ENCODE measurements at regions not wholly inside any gene's neighbourhood (a gene's known extent, or its start where the extent isn't known, plus 50 kb on each side); places are given as distances from the start of the nearest gene placed in this dataset.
"Not testable (repeated sequence)": the region's sequence is repeated elsewhere in the genome, so short reads cannot be mapped to it uniquely, and the experiment has no call there.

DNA sequence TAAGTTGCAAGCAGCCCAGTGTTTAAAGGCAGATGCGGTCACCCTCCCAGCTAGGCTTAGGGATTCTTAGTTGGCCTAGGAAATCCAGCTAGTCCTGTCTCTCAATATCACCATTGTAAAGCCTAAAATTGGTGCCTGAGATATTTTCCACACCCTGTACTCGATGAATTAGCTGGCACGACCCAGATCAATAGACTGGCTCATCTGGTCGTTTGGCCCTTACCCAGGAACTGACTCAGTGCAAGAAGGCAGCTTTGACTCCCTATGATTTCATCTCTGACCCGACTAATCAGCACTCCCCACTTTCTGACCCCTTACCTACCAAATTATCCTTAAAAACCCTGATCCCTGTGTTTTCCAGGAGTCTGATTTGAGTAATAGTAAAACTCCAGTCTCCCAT is 384.9 kb upstream of the SLC7A11 start:
- no peak for DNase-seq (ENCODE audit: low read depth, low spot score)

- DNase-seq (ENCODE audit: low read depth, low spot score) = not testable (repeated sequence)
Observed at GRCh38 chr4:138622362-138622761, 380.2 kb upstream of the SLC7A11 start.

DNA sequence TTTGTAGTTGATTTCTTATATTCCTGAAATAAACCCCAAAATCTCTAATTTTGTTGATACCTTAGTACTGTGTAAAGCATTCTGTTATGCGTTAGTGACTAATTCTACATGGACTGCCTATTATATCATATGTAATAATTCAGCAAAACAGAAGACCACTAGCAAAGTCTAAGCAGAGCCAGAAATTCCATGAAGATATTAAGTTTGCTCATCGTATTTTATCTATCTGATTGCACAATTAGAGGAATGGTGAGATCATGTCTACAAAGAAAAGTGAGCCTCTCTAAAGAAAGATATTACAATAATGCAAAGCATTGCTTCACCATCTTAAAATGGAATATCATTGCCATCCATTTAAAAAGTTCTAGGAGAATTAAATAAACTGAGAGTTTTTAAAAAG is 374.6 kb upstream of the SLC7A11 start:
- no peak for DNase-seq (ENCODE audit: low read depth, low spot score)

DNA sequence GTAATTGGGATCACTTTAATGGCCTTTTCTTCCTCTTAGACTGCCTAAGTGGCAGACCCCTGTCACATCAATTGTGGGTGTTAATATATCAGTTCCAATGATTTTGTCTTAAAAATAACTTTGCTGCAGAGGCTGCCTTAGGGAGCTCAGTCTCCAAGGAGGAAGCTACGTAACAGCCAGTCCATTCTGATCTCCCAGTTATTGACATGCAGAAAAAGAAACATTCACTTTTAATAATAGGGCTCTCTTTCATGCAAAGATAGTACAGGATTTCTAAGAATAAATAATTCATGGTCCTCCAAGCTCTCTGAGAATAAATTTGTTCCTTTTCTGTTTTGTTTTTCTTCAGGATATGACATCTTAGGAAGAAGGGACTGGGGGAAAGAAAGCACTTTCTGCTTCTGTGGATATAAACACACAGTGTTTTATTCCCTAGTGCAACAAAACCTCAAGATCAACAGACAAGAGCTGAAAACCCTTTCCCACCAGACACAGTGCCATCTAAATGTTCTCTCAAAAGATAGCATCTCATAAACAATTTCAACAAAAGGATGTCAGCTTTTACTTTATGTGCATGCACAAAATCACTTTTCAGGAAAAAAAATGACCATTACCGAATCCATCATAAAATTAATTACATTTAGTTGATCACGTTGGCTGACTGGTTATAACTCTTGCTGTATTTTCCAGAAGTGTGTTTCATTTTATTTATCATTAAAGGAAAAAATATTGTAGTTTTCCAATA is 372.4 kb upstream of the SLC7A11 start:
- no peak for DNase-seq (ENCODE audit: low read depth, low spot score)

GRCh38 chr4:138612428-138612827 is 370.3 kb upstream of the SLC7A11 start:
- no peak for DNase-seq (ENCODE audit: low read depth, low spot score)

- no peak for DNase-seq (ENCODE audit: low read depth, low spot score)
Observed at GRCh38 chr4:138611721-138612120, 369.6 kb upstream of the SLC7A11 start.

DNA sequence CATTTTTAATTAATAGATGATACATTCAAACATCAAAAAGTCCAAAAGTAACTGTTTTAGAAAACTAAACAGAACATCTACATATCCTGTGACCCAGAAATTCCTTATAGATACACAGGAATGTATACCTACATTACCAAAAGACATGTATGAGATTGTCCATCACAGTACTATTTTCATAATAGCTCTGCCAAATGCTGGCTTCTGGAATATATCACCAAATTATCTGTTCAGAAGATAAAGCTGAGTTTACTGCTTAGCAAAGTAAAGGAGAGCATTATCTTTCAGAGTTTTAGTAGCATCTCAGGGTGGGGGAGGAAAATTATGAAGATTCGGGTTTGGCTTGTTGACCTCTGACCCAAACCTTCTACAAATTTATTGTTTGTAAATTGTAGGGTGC is 368.9 kb upstream of the SLC7A11 start:
- DNase-seq (ENCODE audit: low read depth, low spot score) = no peak

GRCh38 chr4:138609943-138610350 is 367.8 kb upstream of the SLC7A11 start:
- no peak for DNase-seq (ENCODE audit: low read depth, low spot score)

DNA sequence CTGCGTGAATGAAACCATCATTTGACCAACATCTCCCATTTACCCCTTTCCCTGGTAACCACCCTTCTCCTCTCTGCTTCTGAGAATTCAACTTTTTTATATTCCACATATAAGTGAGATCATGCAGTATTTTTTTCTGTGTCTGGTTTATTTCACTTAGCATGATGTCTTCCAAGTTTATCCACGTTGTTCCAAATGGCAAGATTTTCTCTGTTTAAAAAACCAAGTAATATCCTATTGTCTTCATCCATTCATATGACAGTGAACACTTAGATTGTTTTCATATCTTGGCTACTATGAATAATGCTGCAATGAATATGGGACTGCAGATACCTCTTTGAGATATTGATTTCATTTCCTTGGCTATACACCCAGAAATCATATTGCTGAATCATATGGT is 362.4 kb upstream of the SLC7A11 start:
- no peak for DNase-seq (ENCODE audit: low read depth, low spot score)

- DNase-seq (ENCODE audit: low read depth, low spot score) = no peak
Observed at GRCh38 chr4:138602664-138603063, 360.5 kb upstream of the SLC7A11 start.

- DNase-seq (ENCODE audit: low read depth, low spot score) = no peak
Observed at GRCh38 chr4:138599965-138600364, 357.8 kb upstream of the SLC7A11 start.

DNA sequence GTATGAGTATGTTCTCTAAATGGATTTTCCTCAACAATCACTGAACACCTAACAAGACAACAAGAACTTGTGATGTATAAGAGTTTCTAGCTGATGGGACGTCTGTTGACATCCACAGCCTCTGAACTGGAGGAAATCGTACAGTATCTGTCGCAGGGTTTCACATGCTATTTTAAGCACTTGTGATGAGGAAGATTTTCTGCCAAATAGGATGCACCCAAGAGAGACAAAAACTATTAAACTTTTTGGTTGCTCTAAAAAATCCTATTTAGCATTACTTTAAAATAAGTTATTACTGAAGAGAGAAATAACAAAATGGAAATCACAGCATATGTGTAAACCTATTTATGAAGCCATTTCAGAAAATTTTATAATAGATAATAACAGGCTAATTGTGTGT is 356.1 kb upstream of the SLC7A11 start:
- no peak for DNase-seq (ENCODE audit: low read depth, low spot score)

DNA sequence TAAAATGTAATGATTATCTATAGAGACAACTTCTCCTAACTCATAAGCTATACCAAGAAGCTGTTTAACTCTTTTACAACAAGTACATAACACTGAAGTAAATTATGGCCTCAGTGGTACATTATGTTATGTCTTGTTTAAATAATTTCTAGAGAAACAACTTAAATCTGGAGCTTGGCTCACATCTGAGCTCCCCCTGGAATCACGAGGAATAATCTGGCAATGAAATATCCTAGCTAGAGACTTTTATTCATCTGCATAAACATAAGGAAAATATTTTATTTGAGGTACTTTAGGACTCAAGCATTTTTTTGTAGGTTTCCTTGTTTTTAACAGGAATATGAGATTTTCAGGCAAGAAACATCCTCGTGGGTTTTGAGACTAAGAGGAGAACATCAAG is 354.7 kb upstream of the SLC7A11 start:
- DNase-seq (ENCODE audit: low read depth, low spot score) = no peak

GRCh38 chr4:138595731-138596460 is 353.7 kb upstream of the SLC7A11 start:
- no peak for DNase-seq (ENCODE audit: low read depth, low spot score)

DNA sequence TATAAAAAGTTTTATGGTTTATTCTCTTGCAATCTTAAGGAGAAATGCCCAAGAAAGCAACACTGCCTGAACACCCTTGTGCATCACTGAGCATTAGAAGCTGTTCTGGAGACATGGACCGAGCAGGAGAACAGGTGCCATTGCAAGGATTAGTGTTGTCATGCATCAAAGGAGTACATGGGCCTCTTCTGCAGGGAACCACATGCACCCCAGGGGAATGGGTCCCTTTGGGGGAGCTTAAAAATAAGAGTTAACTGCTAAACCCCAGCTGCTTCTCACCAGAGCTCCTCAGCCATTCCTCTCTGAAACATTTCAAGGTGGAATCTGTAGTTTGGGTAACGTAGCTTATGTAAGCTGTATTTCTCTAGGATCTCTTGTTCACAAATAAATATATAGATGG is 353.0 kb upstream of the SLC7A11 start:
- DNase-seq (ENCODE audit: low read depth, low spot score) = no peak

GRCh38 chr4:138592796-138593195 is 350.6 kb upstream of the SLC7A11 start:
- DNase-seq (ENCODE audit: low read depth, low spot score) = no peak

DNA sequence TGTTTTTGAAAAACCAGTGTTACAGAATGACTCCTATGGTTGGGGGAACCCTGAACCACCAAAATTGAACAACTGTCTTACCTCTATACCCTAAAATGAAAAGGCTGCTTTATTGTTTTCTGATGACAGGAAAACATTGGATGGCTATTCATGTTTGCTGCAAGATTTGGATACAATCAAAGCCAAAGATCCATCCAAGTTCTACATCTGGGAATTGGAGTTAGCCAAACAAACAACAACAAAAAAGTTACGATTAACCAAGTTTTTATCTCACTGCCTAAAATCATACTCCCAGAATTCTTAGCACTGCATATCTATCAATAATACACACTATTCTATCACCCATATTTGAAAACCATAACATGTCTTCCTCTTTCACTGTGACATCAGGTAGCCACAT is 349.7 kb upstream of the SLC7A11 start:
- DNase-seq (ENCODE audit: low read depth, low spot score) = no peak

DNA sequence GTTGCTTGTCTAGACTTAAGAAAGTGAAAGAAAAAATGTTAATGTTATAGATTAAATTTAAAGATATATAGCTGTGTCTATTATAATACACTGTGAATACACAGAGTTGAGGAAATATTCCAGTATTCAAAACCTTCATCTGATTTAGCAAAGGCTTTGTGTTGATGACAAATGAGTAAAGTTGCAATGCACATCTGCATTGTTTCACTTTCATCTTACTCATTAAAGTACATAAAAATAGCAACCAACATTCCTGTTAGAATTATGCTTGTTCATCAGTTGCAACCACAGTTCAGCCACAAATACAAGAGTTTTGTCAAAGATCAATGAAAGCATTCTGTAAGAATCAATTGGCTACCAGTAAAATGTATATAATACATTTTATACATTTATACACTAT is 346.4 kb upstream of the SLC7A11 start:
- no peak for DNase-seq (ENCODE audit: low read depth, low spot score)

- no peak for DNase-seq (ENCODE audit: low read depth, low spot score)
Observed at GRCh38 chr4:138579146-138579545, 337.0 kb upstream of the SLC7A11 start.

DNA sequence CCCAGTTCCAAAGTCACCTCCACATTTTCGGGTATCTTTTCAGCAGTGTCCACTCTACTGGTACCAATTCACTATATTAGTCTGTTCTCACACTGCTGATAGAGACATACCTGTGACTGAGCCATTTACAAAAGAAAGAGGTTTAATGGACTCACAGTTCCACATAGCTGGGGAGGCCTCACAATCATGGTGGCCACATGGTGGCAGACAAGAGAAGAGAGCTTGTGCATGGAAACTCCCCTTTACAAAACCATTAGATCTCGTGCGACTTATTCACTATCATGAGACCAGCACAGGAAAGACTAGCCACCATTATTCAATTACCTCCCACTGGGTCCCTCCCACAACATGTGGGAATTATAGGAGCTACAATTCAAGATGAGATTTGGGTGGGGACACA is 335.7 kb upstream of the SLC7A11 start:
- not testable (repeated sequence) for DNase-seq (ENCODE audit: low read depth, low spot score)

- DNase-seq (ENCODE audit: low read depth, low spot score) = no peak
Observed at GRCh38 chr4:138577145-138577544, 335.0 kb upstream of the SLC7A11 start.

DNA sequence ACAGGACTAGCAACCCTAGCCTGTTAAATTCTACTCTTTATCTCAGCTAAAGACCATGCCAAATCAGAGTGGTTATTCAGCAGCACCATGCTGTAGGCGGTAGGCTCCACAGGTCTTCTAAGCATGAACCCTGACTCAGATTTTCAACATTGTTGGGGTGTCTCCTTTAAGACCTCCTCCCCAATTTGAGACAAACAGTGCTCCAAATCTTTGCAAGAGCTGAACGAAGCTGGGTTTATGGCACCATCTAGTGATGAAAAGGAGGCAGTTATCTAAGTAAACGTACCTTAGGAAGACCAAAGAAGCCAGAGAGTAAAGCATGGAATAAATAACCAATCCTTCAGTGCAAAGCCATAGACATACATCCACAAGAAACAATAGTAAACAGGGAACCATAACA is 334.5 kb upstream of the SLC7A11 start:
- DNase-seq (ENCODE audit: low read depth, low spot score) = no peak

DNA sequence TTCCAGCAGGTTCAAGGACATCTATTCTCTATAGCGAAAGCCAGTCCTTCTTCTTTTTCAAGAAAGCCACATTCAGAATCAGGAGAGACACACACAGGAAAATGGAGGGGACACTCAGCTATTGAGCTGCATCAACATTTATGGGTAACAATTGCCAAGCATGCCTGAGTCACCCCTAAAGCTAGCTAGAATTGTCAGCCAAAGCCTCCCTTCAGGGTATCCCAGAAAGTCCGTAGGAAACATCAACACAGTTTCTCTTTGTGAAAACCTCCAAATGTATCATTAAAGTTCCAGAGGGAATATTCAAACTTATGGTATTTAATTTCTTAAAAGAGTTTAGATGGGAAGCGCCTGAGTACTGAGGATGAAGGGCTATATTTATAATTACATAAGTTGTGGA is 331.1 kb upstream of the SLC7A11 start:
- DNase-seq (ENCODE audit: low read depth, low spot score) = no peak
